ENCODE measurements at regions not wholly inside any gene's neighbourhood (a gene's known extent, or its start where the extent isn't known, plus 50 kb on each side); places are given as distances from the start of the nearest gene placed in this dataset.
"Not testable (repeated sequence)": the region's sequence is repeated elsewhere in the genome, so short reads cannot be mapped to it uniquely, and the experiment has no call there.

DNA sequence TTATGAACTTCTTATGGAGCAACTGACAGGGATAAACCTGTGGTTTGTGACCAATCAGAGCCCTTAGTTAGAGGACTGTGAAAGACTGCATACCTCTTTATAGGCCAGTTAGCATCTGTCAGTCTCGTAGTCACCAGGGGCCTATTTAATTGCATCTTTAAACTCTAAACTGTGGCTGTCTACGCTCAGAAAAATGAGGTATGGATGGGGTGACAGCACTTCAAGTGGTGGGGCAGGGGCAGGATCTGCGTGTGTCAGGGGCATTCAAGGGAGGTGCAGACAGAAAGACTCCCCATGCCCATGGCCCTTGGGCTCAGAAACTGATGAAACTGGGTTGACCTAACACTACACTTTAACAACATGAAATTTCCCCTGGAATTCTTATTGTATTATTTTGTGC, 132.6 kb upstream of the TBCA start:
- DNase-seq, result no peak

GRCh38 chr5:77907786-77908185, 131.6 kb upstream of the TBCA start:
- no peak for DNase-seq

DNA sequence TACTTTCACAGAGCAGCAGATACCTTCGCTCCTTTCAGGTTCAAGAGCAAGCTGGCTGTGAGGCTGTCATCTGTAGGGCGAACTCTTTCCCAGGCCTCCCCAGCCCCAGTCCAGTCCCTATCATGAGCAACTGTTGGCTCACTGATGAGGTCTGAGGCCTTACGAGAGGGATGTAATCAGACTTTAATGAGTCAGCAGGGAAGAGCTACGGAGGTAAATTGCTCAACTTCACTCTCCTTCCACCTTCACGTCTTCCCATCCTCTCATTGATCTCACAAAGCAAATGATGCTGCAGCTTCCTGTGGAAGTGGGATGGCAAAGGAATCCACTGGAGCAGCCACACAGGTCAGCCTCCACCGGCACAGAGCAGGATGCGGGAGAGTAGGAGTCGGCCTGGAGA, 130.7 kb upstream of the TBCA start:
- no peak for DNase-seq

DNA sequence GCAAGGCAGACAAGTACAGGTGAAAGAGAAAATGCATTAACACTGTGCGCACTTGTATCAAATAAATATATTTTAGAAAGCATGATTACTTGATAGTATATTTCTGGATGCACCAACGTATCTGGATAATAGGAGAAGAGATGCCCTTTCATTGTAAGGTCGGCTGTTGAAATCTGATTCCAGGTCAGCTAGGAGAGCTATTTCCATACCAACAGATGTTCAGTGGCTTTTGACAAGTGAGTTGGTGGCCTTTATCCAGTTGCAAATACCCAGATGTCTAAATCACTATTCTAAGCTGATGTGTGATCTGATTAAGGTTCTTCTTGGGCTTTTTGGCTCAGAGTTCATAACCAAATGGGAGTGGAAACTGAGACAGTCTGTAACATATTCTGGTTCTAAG, 128.2 kb upstream of the TBCA start:
- DNase-seq, result no peak

DNA sequence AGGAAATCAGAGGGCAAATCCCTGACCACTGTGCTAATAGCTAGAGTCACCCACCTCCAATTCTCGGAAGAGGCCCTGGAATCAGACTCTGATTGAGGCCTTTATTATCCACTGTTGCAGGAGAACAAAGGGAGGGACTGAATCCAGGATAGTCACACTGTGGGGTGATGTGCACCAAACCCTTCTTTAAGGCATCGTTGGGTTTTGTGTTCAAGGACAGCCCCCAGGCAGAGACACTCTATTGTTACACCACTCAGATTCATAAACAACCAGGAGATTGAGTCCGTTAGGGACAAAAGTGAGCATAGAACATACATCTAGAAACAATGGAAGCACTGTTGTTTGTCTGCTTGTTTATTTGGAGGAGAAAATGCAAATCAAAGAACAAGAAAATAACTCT, 124.6 kb upstream of the TBCA start:
- no peak for DNase-seq

DNA sequence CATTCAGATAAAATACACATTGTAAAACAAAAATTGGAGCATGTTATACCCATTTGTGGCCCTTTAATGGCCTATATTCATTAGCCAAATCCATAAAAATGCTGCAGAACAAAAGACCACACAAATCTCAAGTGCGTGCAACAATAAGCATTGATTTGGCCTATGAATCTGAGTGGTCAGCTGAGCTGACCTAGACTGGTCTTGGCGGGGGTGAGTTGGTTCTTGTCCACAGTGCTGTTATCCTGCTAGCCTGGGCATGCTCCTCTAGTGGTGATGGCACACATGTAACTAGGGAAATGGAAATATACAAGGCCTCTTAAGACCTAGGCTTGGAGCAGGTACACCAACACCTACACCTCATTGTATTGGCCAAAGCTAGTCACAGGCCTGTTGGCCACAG, 122.2 kb upstream of the TBCA start:
- no peak for DNase-seq

DNA sequence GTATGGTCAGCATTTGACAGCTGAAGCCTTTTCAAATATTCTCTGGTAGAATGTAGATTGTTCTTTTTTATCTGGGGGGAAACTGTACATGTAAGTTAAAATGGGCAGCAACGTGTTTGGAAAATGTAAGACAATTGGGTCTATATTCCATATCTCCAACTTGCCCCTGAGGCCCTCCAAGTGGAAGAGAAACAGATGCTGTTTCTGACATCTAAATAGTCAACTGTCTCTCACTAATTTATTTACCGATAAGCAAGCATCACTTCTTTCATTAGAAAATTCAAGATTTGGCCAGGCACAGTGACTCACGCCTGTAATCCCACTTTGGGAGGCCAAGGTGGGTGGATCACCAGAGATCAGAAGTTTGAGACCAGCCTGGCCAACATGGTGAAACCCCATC, 120.2 kb upstream of the TBCA start:
- DNase-seq, result no peak

DNA sequence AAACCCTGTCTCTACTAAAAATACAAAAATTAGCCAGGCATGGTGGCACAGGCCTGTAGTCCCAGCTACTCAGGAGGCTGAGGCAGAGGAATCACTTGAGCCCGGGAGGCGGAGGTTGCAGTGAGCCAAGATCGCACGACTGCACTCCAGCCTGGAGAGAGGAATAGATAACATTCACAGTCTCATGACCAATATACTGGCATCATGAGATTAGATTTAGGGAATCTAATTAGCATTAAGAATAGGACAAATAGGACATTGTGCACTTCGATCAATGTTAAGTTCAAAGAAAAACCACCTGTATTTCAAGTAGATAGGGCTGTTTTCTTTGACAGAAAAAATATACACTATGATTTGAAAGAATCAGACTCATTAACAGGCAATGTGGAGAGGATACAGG, 118.0 kb upstream of the TBCA start:
- DNase-seq, result not testable (repeated sequence)

DNA sequence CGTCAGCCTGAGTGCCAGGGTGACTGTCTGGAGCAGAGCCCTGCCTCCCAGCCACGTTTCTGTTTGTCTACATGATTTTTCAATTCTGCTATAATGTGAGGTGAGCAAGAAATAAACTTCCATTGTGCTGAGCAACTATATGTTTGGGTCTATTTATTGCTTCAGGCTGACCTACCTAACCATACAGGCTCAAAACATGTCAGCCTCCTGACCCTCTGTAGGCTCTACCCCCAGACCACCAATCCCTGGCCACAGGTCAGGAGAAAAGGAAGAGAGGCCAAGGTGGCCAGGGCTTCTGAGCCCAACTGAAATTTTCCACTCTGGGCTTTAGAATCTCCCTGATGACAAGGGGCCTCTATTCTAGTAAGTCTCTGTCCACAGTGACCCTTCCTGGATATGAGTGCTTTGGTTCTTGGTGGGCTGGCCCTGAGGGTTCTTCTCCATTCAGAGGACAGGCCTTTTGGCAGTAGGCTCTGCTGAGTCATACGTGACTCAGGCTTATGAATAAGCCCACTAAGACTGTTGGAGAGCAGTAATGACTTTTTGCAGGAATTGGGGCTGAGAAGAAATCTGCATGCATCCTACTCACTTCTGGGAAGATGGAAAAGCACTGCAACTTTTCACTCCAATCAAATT, 117.2 kb upstream of the TBCA start:
- DNase-seq, result peak in 1 of 5 donors; percentile 12

- no peak for DNase-seq
Measured at GRCh38 chr5:77892061-77893010, 116.2 kb upstream of the TBCA start.

- no peak for DNase-seq
Measured at GRCh38 chr5:77885519-77885918, 109.4 kb upstream of the TBCA start.

DNA sequence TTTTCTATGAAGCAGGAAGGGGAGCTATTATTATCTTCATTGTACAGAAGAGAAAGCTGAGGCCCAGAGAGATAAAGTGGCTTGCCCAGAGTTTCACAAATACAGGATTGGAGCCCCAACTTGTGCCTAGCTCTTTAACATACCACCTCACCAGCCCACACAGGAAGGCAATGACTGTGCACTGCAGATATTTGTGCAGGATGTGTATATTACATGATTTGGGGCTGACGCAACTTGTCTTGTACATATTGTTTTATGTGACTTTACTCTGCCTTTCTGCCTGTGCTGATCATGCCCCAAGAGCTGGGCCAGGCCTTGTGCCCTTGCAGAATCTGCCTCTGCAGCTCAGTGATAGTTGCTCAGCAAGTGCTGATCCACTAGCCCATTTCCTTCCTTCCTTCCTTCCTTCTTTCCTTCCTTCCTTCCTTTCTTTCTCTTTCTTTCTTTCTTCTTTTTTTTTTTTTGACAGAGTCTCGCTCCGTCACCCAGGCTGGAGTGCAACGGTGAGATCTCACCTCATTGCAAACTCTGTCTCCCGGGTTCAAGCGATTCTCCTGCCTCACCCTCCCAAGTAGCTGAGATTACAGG, 106.6 kb upstream of the TBCA start:
- DNase-seq, result peak in 1 of 5 donors; percentile 79

DNA sequence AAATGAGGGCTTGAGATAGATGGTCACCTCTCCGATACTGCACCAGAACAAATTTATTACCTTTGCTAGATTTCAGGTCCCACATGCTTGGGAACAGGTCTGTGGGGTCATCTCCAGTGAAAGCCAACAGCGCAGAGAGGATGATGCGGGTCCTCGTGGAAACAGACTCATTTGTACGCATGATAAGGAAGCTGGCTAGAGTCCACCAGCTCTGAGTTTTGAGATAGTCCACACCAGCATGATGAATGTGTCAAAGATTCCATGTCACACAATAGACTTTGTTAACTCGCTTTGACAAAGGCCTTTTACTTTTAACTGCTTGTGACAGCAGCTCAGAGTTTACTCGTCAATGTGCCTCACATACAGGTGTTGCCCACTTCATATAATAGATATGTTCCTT, 105.4 kb upstream of the TBCA start:
- no peak for DNase-seq

DNA sequence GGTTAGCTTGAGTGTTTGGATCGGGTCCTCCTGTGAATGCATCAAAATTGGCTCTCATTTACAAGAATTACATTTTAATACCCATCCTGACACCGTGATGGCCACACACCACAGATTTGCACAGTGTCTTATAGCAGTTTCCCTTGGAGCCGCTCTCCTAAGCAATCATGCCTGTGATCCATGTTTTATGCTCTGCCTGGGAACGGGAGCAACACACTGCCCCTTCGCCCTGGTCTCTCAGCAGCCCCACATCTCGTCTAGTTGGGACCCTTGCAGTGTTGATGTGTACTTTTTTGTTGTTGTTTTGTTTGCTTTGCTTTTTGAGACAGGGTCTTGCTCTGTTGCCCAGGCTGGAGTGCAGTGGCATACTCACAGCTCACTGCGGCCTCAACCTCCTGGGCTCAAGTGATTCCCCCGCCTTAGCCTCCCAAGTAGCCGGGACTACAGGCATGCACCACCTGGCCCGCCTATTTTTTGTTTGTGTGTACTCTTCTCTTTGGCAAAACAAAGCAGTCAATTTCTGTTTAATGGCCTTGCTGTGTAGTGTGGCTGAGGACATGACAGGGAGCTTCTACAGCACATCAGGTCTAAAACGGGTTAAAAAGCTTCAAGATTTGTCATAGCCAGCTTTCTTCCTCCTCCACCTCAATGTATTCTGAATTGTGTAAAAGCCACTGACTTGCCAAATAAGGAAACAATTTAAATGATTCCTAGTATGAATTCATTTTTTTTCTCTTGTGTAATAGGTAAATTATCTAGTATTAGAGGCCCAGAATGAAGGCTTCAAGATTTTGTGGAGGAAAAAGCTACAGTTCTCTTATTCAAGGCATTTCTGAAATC, 101.6 kb upstream of the TBCA start:
- no peak for DNase-seq

- no peak for DNase-seq
Measured at GRCh38 chr5:77876862-77877502, 100.8 kb upstream of the TBCA start.

DNA sequence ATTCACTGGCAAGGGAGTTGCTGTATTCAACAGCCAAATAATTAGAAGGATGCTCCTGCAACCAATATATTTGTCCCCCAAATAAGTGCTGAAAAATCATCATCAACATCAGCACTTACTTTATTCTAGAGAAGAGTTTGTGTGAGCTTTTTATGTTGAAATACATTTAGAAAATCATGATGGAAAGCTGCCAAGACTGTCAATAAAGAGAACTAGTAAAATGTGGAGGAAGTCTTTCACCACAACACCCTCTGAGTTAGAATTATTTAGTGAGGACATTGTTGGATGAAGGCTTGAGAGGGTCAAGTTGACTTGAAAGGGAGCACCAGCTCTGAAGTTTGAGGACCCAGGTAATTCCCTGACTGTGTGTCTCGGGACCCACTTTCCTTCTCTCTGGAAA, 100.2 kb upstream of the TBCA start:
- DNase-seq, result no peak

DNA sequence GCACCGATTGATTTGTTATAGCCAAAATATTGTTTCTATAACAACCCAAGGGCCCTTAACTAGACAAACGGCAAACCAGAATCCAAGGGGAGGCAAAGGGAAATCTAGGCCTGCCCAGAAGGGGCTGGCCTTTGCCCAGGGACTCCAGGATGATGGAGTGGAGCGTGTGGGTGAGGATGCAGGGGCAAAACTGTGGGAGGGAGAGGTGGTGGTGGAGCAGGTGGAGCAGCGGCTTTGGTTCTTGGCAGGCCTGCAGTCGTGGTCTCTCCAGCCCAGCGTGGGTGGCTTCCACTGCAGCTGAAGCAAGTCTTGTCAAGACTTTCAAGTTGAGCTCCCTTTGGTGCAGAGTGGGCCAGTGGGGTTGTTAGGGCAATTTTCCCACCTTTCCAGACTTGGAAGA, 98.6 kb upstream of the TBCA start:
- no peak for DNase-seq

- DNase-seq, result no peak
Measured at GRCh38 chr5:77873239-77873638, 97.1 kb upstream of the TBCA start.

- no peak for DNase-seq
Measured at GRCh38 chr5:77871946-77872345, 95.8 kb upstream of the TBCA start.

DNA sequence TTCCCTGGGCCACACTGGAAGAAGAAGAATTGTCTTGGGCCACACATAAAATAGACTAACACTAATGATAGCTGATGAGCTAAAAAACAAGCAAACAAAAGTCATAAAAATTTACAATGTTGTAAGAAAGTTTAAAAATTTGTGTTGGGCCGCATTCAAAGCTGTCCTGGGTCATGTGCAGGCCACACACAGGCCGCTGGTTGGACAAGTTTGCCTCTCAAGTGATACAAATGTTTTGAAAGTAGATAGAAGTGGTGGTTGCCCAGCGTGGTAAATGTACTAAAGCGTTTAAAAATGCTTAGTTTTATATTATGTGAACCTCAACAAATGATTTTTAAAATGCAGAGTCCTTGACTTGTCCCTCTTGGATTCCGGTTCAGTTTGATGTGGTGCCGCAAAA, 94.9 kb upstream of the TBCA start:
- DNase-seq, result no peak

GRCh38 chr5:77869116-77869798, 93.1 kb upstream of the TBCA start:
- no peak for DNase-seq

DNA sequence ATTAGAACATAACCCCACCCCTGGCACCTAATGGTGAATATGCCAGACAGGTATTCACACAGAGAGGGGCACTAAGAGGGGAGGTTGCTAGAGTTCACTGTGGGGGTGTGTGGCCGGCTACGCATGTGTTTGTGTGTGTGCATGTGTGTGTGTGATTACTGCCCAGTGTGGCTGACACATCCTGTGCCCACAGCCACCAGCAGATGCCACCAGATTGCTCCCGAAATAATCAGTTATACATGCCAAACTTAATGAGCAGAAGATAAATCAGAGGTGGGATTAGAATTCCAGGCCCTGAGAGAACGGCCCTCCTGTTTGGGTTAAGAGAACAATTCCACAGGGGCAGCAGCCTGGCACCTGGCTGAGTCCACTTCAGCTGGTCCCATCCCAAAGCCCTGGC, 91.8 kb upstream of the TBCA start:
- DNase-seq, result no peak
